ENCODE measurements at regions not wholly inside any gene's neighbourhood (a gene's known extent, or its start where the extent isn't known, plus 50 kb on each side); places are given as distances from the start of the nearest gene placed in this dataset.

DNA sequence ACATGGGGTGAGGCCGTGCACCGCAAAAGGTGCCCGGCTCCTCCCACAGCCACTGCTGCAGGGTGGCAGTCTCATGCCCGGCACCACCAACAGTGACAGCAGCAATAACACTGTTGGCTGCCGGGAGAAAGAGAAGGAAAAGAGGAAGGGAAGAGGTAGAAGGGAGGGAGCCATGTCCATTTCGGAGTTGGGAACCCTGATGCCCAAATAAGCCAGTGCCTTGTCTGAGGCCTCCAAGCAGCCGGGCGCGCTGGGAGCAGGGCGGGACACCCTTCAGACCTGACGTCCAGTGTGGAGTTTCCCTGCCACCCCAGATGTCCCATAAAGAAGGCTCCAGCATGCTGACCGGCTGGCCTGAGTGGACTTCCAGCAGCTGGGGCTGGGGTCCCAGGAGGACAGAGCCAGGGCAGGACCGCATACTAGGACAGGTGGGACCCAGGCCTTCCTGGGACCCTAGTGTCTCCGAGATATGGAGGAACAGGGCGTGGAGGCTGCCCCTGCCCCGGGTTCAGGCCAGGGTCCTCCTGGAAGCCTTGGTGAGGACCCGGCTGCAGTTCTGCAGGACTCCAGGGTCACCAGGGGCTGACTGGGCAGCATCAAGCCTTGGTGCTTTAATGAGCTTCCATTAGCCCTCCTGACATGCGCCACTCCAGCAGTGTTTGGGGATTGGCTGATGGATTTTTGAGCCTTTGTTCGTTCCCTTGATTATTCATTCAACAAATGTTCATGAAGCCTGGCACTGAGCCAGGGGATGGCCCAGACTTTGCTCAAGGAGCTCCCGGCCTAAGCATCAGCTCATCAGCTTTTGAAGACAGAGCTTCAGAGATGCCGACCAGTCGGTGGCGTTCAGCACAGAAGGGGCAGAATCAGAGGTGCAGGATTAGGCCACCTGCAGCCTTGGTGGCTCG is 223.6 kb upstream of the CIBAR2 start:
- Histone ChIP-seq H3K9me3 (ENCODE audit: low read length) (no peaks in the 10 kb centered on the region), H3K79me2 (replicated peaks; ENCODE audit: insufficient read depth, low read length) (no peaks in the 10 kb centered on the region), H3K27ac (ENCODE audit: low read length) (no peak overlapping the region), H3K4me2 (ENCODE audit: low read length) (no peak overlapping the region), H4K20me1 (ENCODE audit: insufficient read depth) (no peaks in the 10 kb centered on the region), H3K36me3 (ENCODE audit: insufficient read depth, low read length) (no peaks in the 10 kb centered on the region), H3K27me3 (ENCODE audit: insufficient read depth, low read depth, low read length) (peaks cover 4% of the 10 kb centered on the region), H3F3A (ENCODE audit: insufficient read depth, low read length, poor library complexity, severe bottlenecking) (no peaks in the 10 kb centered on the region), H3K4me3 (ENCODE audit: low read length) (peak overlapping the region; percentile 52), H3K9me2 (ENCODE audit: insufficient read depth, low read length) (no peaks in the 10 kb centered on the region), H2AFZ (ENCODE audit: low read depth, low read length) (no peak overlapping the region), H3K9ac (ENCODE audit: low read length) (peak overlapping the region; percentile 36)
- TF ChIP-seq EZH2 (IDR thresholded peaks at IDR 0.05; ENCODE audit: borderline replicate concordance, insufficient read depth, low read length, poor library complexity, severe bottlenecking) (no peak), TAF1 (IDR thresholded peaks at IDR 0.05; ENCODE audit: low read depth) (no peak), POLR2AphosphoS5 (IDR thresholded peaks at IDR 0.05) (no peak), EP300 (conservative IDR thresholded peaks at IDR 0.05; ENCODE audit: poor library complexity, severe bottlenecking) (no peak), MXI1 (conservative IDR thresholded peaks at IDR 0.05; ENCODE audit: poor library complexity, severe bottlenecking) (no peak), RAD21 (conservative IDR thresholded peaks at IDR 0.05) (no peak), SMC3 (conservative IDR thresholded peaks at IDR 0.05; ENCODE audit: poor library complexity) (no peak)
- TF ChIP-seq, protein P1, sequence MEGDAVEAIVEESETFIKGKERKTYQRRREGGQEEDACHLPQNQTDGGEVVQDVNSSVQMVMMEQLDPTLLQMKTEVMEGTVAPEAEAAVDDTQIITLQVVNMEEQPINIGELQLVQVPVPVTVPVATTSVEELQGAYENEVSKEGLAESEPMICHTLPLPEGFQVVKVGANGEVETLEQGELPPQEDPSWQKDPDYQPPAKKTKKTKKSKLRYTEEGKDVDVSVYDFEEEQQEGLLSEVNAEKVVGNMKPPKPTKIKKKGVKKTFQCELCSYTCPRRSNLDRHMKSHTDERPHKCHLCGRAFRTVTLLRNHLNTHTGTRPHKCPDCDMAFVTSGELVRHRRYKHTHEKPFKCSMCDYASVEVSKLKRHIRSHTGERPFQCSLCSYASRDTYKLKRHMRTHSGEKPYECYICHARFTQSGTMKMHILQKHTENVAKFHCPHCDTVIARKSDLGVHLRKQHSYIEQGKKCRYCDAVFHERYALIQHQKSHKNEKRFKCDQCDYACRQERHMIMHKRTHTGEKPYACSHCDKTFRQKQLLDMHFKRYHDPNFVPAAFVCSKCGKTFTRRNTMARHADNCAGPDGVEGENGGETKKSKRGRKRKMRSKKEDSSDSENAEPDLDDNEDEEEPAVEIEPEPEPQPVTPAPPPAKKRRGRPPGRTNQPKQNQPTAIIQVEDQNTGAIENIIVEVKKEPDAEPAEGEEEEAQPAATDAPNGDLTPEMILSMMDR (IDR thresholded peaks at IDR 0.05; ENCODE audit: poor library complexity, severe bottlenecking) = no peak
- TF ChIP-seq, protein P2, sequence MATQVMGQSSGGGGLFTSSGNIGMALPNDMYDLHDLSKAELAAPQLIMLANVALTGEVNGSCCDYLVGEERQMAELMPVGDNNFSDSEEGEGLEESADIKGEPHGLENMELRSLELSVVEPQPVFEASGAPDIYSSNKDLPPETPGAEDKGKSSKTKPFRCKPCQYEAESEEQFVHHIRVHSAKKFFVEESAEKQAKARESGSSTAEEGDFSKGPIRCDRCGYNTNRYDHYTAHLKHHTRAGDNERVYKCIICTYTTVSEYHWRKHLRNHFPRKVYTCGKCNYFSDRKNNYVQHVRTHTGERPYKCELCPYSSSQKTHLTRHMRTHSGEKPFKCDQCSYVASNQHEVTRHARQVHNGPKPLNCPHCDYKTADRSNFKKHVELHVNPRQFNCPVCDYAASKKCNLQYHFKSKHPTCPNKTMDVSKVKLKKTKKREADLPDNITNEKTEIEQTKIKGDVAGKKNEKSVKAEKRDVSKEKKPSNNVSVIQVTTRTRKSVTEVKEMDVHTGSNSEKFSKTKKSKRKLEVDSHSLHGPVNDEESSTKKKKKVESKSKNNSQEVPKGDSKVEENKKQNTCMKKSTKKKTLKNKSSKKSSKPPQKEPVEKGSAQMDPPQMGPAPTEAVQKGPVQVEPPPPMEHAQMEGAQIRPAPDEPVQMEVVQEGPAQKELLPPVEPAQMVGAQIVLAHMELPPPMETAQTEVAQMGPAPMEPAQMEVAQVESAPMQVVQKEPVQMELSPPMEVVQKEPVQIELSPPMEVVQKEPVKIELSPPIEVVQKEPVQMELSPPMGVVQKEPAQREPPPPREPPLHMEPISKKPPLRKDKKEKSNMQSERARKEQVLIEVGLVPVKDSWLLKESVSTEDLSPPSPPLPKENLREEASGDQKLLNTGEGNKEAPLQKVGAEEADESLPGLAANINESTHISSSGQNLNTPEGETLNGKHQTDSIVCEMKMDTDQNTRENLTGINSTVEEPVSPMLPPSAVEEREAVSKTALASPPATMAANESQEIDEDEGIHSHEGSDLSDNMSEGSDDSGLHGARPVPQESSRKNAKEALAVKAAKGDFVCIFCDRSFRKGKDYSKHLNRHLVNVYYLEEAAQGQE (IDR thresholded peaks at IDR 0.05; ENCODE audit: borderline replicate concordance) = no peak

DNA sequence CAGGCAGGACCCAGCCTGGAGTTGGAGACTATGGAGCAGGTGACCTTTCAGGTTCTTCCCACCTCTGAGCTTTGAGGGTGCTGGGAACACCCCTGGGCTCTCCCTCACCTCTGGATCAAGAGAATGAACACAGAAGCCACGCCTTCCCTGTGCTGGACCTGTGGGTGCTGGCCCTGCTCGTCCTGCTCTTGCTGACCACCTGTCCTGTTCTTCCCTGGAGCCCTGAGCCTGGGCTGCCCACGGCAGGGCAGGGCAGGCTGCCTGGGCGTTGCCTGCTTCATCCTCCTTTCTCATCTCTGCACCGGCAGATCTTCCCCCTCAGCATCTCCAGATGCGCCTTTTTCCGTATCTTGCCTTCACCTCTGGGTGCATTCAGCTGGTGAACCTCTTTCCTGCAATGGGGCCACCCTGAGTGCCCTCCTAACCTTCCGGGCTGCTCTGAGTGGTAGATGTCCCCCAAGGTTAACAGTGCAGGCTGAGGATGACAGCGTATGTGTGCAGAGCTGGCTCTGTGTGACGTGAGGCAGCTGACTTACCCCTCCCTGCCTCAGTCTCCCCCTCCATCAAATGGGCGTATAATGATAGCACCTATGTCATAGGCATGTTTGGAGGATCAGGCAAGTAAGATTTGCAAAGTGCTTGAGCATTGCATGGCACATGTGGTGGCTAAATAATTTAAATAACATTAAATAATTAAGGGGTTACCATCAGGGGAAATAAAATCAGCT is 225.8 kb upstream of the CIBAR2 start:
- Histone ChIP-seq H3K79me2 (replicated peaks; ENCODE audit: insufficient read depth, low read length) (no peaks in the 10 kb centered on the region), H3K9me2 (ENCODE audit: insufficient read depth, low read length) (no peaks in the 10 kb centered on the region), H3F3A (ENCODE audit: insufficient read depth, low read length, poor library complexity, severe bottlenecking) (no peaks in the 10 kb centered on the region), H3K27ac (ENCODE audit: low read length) (no peak overlapping the region), H3K36me3 (ENCODE audit: insufficient read depth, low read length) (no peaks in the 10 kb centered on the region), H3K9me3 (ENCODE audit: low read length) (no peaks in the 10 kb centered on the region), H3K9ac (ENCODE audit: low read length) (no peak overlapping the region), H4K20me1 (ENCODE audit: insufficient read depth) (no peaks in the 10 kb centered on the region), H3K4me2 (ENCODE audit: low read length) (no peak overlapping the region), H3K4me3 (ENCODE audit: low read length) (no peak overlapping the region), H3K27me3 (ENCODE audit: insufficient read depth, low read depth, low read length) (no peaks in the 10 kb centered on the region), H2AFZ (ENCODE audit: low read depth, low read length) (no peak overlapping the region)
- TF ChIP-seq MXI1 (conservative IDR thresholded peaks at IDR 0.05; ENCODE audit: poor library complexity, severe bottlenecking) (no peak), POLR2AphosphoS5 (IDR thresholded peaks at IDR 0.05) (no peak), EZH2 (IDR thresholded peaks at IDR 0.05; ENCODE audit: borderline replicate concordance, insufficient read depth, low read length, poor library complexity, severe bottlenecking) (no peak), SMC3 (conservative IDR thresholded peaks at IDR 0.05; ENCODE audit: poor library complexity) (no peak), RAD21 (conservative IDR thresholded peaks at IDR 0.05) (no peak)
- TF ChIP-seq, protein P1 (IDR thresholded peaks at IDR 0.05; ENCODE audit: poor library complexity, severe bottlenecking) = no peak
